Coronary artery (tissue), 2 donors: ENCODE measurements at regions not wholly inside any gene's neighbourhood (a gene's known extent, or its start where the extent isn't known, plus 50 kb on each side); places are given as distances from the start of the nearest gene placed in this dataset.

Experiments used
- DNase-seq: peaks from one replicate; pipeline ENCODE4 v3.0.0-alpha.2; 2017; ENCODE audit warnings: low spot score
- H3K27ac ChIP-seq, 2 donors: fragments of 200-600 bp; sonication (generic); one replicate each; pipeline ENCODE4 v1.5.1; 2016 to 2019
- H3K4me3 ChIP-seq: fragments of 200-600 bp; sonication (generic); 2 replicates; pipeline ENCODE4 v1.5.1; 2016; ENCODE audit warnings: mild to moderate bottlenecking, moderate library complexity
- TF ChIP-seq, protein P1 (sequence below): fragments of 200-600 bp; sonication (generic); IDR thresholded peaks from one replicate; pipeline ENCODE4 v1.5.1; 2019; ENCODE audit warnings: antibody characterized with exemption

DNA sequence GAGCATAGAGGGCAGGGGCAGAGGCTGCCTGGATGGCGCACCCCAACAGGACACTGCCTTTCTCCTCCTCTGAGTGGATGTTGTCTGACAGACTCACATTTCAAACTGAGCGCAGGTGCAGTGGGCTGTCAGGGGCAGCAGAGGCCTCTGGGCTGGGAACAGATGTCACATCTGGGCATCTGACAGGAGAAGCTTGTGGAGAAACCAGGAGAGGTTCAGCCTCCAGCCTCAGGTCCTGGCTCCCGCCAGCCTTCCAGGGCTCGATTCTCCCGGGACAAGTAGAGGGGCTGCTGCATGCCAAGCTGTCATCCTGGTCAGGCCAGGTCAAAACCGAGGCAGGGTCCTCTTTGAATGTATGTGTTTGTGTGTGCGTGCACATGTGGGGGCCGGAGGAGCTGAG lies 67.7 kb upstream of the SDK2 start:
- no peak overlapping the region for H3K27ac ChIP-seq
- H3K4me3 ChIP-seq, result no peak overlapping the region
- TF ChIP-seq, protein P1, sequence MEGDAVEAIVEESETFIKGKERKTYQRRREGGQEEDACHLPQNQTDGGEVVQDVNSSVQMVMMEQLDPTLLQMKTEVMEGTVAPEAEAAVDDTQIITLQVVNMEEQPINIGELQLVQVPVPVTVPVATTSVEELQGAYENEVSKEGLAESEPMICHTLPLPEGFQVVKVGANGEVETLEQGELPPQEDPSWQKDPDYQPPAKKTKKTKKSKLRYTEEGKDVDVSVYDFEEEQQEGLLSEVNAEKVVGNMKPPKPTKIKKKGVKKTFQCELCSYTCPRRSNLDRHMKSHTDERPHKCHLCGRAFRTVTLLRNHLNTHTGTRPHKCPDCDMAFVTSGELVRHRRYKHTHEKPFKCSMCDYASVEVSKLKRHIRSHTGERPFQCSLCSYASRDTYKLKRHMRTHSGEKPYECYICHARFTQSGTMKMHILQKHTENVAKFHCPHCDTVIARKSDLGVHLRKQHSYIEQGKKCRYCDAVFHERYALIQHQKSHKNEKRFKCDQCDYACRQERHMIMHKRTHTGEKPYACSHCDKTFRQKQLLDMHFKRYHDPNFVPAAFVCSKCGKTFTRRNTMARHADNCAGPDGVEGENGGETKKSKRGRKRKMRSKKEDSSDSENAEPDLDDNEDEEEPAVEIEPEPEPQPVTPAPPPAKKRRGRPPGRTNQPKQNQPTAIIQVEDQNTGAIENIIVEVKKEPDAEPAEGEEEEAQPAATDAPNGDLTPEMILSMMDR, result no peak
- no peak for DNase-seq

DNA sequence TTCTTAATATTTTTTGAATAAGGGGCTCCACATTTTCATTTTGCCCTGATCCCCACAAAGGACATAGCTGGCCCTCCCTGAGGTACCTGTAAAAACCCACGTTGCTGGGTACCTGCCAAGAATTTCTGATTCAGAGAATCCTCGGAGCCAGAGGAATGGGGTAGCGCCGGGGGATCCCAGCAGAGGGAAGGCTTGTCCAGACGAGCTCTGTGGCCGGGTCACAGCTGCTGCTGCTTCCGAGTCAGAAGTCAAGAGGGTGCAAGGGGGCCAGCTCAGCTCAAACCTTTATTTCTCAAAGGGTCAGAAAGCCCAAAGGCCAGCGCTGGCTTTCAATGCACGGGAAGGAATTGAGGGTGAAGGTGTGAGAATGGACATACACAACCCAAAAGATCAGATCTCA lies 68.9 kb upstream of the SDK2 start:
- no peak overlapping the region for H3K4me3 ChIP-seq
- TF ChIP-seq, protein P1, result no peak
- no peak for DNase-seq
- H3K27ac ChIP-seq, result no peak overlapping the region

DNA sequence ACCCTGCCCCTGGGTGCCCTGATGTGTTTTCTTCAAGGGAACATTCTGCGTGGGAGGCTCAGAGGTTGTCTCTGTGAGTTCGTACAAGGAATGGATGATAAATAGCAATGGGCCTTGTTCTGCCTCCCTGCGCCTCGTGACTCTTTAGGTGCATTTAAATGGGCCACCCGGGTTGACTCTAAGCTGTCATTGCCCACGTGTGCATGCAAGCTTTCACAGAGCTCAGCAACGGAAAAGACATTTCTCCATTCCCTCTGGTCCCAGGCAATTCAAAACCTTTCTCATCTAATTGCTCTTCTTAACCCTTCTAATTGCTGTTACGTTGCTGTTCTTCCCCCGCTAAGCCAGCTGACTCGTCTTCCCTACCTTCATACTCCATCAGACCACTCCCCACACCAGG lies 71.5 kb upstream of the SDK2 start:
- Histone ChIP-seq H3K27ac (no peak overlapping the region), H3K4me3 (no peak overlapping the region)
- TF ChIP-seq, protein P1, result no peak
- no peak for DNase-seq

DNA sequence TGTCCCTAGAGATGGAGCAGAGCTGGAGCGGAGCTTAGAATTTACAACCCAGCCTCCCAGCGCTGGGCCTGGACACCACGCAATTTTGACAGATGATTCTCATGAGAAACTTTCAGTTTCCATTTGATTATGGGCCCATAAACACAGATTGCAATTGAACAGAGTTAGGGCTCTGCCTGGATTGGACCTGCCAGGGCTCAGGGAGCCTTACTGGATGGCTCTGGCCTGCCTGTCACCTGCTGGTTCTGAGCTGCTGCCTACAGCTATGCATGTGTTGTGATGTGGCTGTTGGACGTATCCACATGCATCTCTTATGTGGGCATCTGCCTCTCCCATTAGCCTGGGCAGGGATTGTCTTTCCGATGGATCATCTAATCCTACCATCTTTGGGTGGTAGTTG lies 73.4 kb upstream of the SDK2 start:
- TF ChIP-seq, protein P1, result no peak
- no peak overlapping the region for H3K27ac ChIP-seq
- DNase-seq, result no peak
- H3K4me3 ChIP-seq, result no peak overlapping the region

DNA sequence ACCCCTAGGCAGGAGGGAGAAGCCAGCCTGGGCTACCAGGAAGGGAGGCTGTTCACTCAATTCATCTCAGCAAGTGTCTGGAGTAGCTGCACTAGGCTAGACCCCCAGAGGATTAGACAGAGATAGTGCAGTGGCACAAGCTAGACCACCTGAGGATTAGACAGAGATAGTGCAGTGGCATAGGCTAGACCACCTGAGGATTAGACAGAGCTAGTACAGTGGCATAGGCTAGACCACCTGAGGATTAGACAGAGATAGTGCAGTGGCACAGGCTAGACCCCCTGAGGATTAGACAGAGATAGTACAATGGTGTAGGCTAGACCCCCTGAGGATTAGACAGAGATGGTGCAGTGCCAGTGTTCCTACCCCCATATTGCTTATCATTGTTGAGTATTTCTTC lies 74.1 kb upstream of the SDK2 start:
- DNase-seq, result no peak
- H3K27ac ChIP-seq, result no peak overlapping the region
- no peak overlapping the region for H3K4me3 ChIP-seq
- TF ChIP-seq, protein P1, result no peak

DNA sequence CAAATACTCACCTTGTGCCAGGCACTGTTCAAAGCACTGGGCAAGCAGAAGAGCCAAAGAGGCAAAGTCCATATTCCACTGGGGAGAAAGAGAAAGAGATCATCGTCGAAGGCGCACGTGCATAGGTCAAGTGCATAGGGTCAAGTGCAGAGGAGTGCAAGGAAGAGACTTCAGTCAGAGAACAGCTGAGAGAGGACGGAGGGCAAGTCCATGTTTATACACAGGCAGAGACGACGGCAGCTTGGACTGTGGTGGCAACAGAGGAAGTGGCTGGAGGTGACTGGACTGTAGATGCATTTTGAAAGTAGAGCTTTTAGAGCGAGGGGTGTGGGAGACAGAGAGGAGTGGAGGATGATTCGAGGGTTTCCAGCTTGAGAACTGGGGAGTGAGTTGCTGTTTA lies 74.7 kb upstream of the SDK2 start:
- no peak for DNase-seq
- Histone ChIP-seq H3K27ac (no peak overlapping the region), H3K4me3 (no peak overlapping the region)
- TF ChIP-seq, protein P1, result no peak

DNA sequence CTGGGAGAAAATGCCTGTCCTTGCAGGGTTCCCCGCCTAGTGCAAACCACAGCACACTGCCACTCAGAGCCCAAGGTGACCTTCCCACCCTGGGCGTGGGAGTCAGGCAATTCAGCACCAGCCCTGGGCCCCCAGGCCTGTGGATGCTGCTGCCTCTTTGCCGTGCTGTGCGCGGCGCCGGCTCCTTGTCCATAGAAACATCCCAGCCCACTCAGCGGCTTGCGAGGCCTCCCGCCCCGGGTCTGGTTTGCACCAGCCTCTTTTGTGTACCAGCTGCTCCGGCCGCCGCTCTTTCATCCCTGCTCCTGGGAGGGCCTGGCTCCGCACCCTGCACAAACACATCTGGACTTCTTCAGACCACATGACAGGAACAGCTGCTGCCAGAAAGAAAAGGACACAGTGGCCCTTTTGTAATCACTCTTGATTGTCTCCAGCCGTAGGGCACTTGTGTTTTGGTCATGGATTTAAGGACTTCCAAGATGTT lies 75.4 kb upstream of the SDK2 start:
- Histone ChIP-seq H3K4me3 (no peak overlapping the region), H3K27ac (no peak overlapping the region)
- TF ChIP-seq, protein P1, result no peak
- no peak for DNase-seq
